Activated naive CD8-positive, alpha-beta T cell (primary cell): ENCODE measurements at regions not wholly inside any gene's neighbourhood (a gene's known extent, or its start where the extent isn't known, plus 50 kb on each side); places are given as distances from the start of the nearest gene placed in this dataset.

Experiments
- H3K27ac Mint-ChIP-seq: one replicate; pipeline ENCODE4 v1.8.0; 2021; ENCODE audit warnings: mixed read lengths
- H3K27me3 Mint-ChIP-seq: one replicate; pipeline ENCODE4 v1.8.0; 2021; ENCODE audit warnings: mixed read lengths
- H3K36me3 Mint-ChIP-seq: one replicate; pipeline ENCODE4 v1.8.0; 2021; ENCODE audit warnings: mixed read lengths
- H3K4me1 Mint-ChIP-seq: one replicate; pipeline ENCODE4 v1.8.0; 2021; ENCODE audit warnings: low read depth, mixed read lengths
- H3K4me3 Mint-ChIP-seq: one replicate; pipeline ENCODE4 v1.8.0; 2021; ENCODE audit warnings: mild to moderate bottlenecking, mixed read lengths
- H3K9me3 Mint-ChIP-seq: one replicate; pipeline ENCODE4 v1.8.0; 2021; ENCODE audit warnings: low read depth, mixed read lengths

DNA sequence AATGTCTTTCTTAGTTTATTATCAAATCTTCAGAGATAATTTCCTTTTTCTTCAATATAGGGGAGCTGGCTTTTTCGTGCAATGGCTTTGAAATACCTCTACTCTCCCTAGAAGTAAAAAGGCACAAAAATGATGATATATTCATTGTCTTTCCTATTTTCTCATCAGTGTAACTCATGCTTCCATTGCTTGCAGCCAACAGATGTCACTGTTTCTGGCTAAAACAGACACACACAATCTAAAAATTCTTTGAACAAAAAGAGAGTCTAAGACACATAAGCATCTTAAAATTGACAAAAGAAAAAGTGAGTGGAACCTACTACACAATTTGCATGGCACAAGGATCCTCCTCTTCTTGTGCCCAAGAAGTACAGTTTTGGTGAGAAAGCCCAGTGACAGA is 448.7 kb upstream of the VRK2 start:
- Mint-ChIP-seq H3K36me3 (no peaks in the 10 kb centered on the region), H3K4me3 (no peak overlapping the region), H3K9me3 (peaks cover 9% of the 10 kb centered on the region), H3K4me1 (no peaks in the 10 kb centered on the region), H3K27me3 (no peaks in the 10 kb centered on the region), H3K27ac (no peak overlapping the region)

DNA sequence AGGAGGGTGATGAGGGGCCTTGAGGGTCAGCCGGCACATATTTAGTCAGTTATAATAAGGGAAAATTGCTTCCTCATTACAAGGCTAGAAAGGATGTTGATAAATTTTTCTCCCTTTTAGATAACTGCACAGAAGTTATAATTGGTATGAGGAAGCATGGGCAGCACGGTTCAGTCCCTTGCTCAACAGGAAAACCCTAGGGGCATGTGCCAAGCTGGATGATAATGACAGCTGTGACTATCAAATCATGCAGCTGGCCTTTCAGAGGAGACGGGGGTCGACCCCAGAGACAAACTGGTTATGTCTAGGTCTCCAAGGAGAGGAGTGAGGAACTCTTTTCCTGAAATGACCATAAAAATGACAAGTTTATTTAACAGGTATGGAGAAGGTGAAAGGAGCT is 448.1 kb upstream of the VRK2 start:
- Mint-ChIP-seq H3K27me3 (no peaks in the 10 kb centered on the region), H3K36me3 (no peaks in the 10 kb centered on the region), H3K4me1 (no peaks in the 10 kb centered on the region), H3K27ac (no peak overlapping the region), H3K9me3 (peaks cover 9% of the 10 kb centered on the region), H3K4me3 (no peak overlapping the region)

DNA sequence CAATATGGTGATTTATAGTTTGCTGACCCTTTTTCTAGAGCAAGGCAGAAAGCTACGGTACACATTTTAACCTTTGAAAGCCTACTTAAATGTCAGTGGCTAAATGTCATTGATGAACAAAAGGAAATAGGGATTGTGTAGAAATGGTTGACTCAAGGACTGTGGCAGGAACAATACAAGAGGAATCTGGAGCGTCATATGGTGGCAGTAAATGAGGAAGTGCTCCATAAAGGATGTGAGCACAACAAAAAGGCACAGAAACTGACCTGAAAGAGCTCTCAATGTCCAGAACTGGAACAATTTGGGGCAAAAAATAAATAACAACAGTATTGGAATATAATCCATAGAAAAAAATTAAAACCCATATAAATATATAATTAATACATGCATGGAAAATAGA is 443.9 kb upstream of the VRK2 start:
- no peaks in the 10 kb centered on the region for H3K36me3 Mint-ChIP-seq
- no peaks in the 10 kb centered on the region for H3K27me3 Mint-ChIP-seq

DNA sequence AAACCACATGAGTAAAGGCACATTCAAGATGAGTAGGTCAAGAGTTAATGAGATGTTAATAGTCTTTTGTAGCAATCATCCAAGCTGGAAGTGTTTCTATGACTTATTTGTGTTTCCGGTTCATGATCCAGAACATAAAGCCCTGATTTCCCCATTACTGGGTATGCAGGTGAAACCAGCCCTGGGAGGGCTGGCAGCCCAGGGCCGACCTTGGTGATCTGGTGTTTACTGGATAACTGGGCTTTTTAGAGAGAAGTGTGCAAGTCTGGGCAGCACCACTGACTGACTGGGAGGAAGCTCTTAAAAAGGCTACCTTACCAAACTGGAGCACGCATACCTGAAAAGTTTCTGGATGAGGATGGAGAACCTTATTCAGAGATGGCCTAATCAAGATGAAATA is 431.6 kb upstream of the VRK2 start:
- Mint-ChIP-seq H3K36me3 (no peaks in the 10 kb centered on the region), H3K27me3 (no peaks in the 10 kb centered on the region), H3K4me3 (no peak overlapping the region), H3K4me1 (no peaks in the 10 kb centered on the region), H3K27ac (no peak overlapping the region), H3K9me3 (peaks cover 5% of the 10 kb centered on the region)

More for the DNA sequence above, 443.9 kb upstream of the VRK2 start:
- Mint-ChIP-seq H3K27ac (no peak overlapping the region), H3K4me3 (no peak overlapping the region), H3K4me1 (no peaks in the 10 kb centered on the region), H3K9me3 (peaks cover 7% of the 10 kb centered on the region)

DNA sequence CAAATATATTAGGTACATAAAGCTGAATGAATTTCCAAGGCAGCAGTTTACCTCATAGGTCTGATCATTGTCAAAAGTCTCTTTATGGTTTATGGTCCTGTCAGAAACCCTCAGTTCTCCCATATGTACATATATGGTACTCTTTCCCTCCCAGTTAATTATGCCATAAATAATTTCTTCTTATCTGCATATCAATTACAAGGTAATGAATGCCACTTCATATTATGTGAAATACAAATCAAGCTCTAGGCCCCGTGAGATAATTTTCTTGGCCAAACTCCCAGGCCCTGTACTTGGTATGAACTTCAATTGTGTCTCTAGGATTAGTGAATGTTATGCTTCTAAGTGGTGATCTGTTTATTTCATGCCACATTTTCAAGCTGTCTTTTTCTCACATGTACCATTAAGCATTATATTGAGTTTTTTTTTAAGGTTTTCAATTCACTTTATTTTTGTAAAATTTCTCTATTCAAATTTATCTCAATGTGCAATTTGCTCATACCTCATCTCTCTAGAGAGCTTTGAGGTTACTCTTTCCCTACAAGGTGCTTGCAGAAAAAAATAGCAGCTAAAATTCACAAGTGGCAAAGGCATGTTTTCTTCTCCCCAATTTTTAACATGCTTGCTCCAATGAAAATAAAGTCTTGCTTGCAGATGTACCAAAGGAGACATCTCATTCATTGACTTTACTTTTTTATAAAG is 430.6 kb upstream of the VRK2 start:
- Mint-ChIP-seq H3K4me1 (no peaks in the 10 kb centered on the region), H3K36me3 (no peaks in the 10 kb centered on the region), H3K4me3 (no peak overlapping the region), H3K27me3 (no peaks in the 10 kb centered on the region), H3K9me3 (peaks cover 5% of the 10 kb centered on the region), H3K27ac (no peak overlapping the region)

DNA sequence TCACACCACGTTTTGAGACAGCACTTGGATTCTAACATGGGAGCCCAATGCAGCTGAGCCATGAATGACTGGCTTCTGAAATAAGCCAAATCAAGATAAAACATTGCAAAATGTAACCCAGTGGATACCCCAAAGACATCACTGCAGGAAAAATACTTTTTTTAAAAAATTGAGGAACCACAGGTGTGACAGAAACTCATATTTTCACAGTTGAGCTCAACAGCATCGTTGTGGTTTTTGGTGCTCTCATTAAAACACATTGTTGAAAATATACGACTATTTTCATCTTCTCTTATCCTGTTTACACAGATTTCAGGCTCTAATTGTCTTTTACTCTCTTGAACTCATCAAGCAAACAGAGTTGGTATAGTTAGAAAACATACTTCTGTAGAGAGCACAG is 429.3 kb upstream of the VRK2 start:
- no peak overlapping the region for H3K4me3 Mint-ChIP-seq
- H3K27ac Mint-ChIP-seq, result no peak overlapping the region
- H3K27me3 Mint-ChIP-seq, result no peaks in the 10 kb centered on the region
- no peaks in the 10 kb centered on the region for H3K4me1 Mint-ChIP-seq
- H3K36me3 Mint-ChIP-seq, result no peaks in the 10 kb centered on the region
- peaks cover 5% of the 10 kb centered on the region for H3K9me3 Mint-ChIP-seq

DNA sequence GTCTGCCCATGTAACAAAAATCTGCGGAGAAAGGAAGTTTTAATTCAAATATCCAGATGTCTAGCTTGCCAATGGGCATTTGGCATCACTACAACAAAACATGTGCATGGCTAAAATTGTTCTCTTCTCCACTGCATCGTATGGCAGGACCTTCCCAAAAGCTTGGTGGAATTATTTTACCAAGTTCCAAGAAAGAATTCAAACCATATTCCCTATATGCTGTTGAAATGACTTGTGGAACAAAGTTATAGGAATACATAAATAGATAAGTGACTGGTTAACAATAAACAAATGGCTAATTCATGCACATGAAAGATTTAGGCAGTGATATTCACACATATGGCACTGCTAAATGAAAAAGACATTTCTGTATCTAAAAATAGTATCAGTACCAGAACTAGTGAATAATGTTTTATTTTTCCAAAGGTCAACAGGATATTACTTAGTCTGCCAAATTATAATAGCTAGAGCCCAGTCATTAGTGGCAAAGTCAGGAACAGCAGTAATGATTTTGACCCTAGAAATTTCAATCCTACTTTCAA is 425.4 kb upstream of the VRK2 start:
- H3K36me3 Mint-ChIP-seq, result no peaks in the 10 kb centered on the region
- H3K27me3 Mint-ChIP-seq, result no peaks in the 10 kb centered on the region
- H3K4me1 Mint-ChIP-seq, result no peaks in the 10 kb centered on the region
- H3K27ac Mint-ChIP-seq, result no peak overlapping the region
- H3K4me3 Mint-ChIP-seq, result no peak overlapping the region
- H3K9me3 Mint-ChIP-seq, result peaks cover 4% of the 10 kb centered on the region

DNA sequence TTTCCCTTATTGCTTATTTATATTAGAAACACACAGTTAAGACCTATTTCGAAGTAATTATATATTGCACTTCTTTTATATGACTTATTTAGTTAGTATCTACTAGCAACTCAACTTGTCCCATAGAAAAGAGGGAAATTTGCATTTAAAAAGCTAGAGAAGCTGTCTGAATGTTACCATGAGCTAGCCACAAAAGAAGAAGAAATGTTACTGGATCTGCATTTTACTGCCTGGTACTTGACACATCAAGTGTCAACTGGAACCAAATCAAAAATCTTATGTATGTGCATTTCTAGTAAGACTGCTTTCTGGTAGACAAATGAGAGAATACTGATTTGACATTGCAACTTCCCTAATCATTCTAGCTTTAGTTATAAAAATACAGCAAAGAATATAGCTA is 424.6 kb upstream of the VRK2 start:
- Mint-ChIP-seq H3K36me3 (no peaks in the 10 kb centered on the region), H3K27me3 (no peaks in the 10 kb centered on the region), H3K4me3 (no peak overlapping the region), H3K4me1 (no peaks in the 10 kb centered on the region), H3K9me3 (peaks cover 4% of the 10 kb centered on the region), H3K27ac (no peak overlapping the region)

DNA sequence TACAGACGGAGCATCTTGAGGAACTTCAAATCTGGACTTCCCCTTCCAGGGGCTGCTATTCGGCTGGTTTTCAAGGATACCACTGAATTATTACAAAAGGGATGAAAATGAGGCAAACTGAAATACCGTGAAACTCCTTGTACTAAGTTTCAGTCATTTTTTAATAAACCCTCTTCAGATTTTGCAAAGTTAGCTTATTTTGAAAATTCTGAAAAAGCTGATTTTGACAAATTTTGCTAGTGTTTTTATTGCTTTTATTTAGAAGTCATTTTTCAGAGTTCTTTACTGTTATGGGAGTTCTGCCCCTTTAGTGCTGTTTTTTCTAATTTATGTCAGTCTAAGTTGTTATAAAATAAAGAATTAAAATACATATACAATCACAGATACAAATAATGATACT is 390.4 kb upstream of the VRK2 start:
- peaks cover 12% of the 10 kb centered on the region for H3K9me3 Mint-ChIP-seq
- H3K27ac Mint-ChIP-seq, result no peak overlapping the region
- no peaks in the 10 kb centered on the region for H3K27me3 Mint-ChIP-seq
- no peaks in the 10 kb centered on the region for H3K4me1 Mint-ChIP-seq
- no peaks in the 10 kb centered on the region for H3K36me3 Mint-ChIP-seq
- H3K4me3 Mint-ChIP-seq, result no peak overlapping the region

DNA sequence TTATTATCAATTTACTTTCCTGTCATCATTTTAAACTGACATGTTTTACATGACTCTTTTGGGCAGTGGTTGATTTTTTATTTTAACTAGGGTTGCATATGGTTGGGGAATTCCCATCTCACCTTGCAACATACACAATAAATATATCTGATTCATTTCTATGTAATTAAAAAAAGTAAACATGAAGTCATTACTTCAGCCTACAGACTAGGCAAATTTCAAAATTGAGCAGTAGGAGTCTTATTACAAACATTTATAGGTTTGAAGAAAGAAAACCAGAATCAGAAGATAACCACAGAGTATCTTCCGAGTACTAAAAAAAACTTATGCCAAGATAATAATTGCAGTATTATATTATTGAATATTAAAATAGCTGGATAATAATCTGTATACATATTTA is 377.0 kb upstream of the VRK2 start:
- Mint-ChIP-seq H3K36me3 (no peaks in the 10 kb centered on the region), H3K27me3 (peaks cover 1% of the 10 kb centered on the region), H3K4me1 (no peaks in the 10 kb centered on the region), H3K4me3 (no peak overlapping the region), H3K27ac (no peak overlapping the region), H3K9me3 (no peaks in the 10 kb centered on the region)

DNA sequence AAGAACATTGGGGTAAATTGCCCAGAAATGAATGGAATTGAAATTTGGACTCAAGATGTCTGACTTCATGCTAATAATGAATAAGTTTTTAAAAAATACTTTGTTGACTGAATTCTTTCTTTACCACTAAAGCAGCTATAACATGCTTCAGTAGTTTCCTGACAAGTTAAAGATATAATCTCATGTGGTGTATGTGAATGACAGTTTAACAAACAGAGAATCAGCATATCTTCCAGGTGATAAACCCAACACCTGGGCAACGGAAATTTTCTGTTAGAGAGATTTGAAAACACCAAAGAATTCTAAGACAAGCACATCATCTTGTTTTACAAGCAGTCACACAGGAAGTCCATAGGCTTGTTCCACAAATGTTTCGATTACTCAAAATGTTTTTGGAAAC is 372.6 kb upstream of the VRK2 start:
- no peaks in the 10 kb centered on the region for H3K9me3 Mint-ChIP-seq
- H3K27ac Mint-ChIP-seq, result no peak overlapping the region
- H3K4me3 Mint-ChIP-seq, result no peak overlapping the region
- H3K4me1 Mint-ChIP-seq, result no peaks in the 10 kb centered on the region
- no peaks in the 10 kb centered on the region for H3K36me3 Mint-ChIP-seq
- H3K27me3 Mint-ChIP-seq, result peaks cover 1% of the 10 kb centered on the region

DNA sequence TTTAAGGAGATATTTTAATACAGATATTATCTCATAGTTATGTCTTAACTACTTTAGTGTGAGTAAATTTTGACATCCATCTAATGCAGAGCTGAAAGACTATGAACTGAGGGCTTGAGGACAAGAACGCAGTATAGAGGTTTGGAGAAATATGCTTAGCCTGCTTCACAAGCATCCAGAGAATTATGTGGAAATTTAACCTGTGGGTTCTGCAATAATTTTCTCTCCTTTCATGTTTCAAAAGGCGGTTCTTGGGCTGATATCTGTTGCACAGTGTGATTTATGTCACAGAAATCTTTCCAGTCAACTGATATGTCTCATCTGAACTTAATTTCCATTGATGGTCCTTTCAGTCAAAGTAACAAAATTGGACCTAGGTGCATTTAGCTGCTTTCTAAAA is 371.9 kb upstream of the VRK2 start:
- Mint-ChIP-seq H3K4me1 (no peaks in the 10 kb centered on the region), H3K36me3 (no peaks in the 10 kb centered on the region)

DNA sequence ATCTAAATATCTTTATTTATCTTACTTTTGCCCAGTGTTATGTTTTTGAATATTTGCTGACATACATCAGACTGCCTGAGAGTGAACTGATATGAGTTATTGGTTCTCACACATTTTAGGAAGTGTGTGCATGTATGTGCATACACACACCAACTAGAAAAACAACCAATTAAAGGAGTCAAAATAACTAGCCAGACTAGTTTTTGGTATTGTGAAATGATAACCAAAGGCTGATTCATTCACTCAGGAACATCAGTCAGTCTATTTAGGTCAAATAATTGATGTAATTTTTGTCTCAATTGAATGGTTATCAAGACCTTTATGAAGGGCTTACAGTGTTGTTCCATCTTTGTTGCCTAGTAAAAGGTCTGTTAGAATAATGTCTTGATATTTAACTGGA is 369.3 kb upstream of the VRK2 start:
- H3K4me1 Mint-ChIP-seq, result no peaks in the 10 kb centered on the region
- no peak overlapping the region for H3K27ac Mint-ChIP-seq
- H3K4me3 Mint-ChIP-seq, result no peak overlapping the region
- no peaks in the 10 kb centered on the region for H3K36me3 Mint-ChIP-seq
- H3K27me3 Mint-ChIP-seq, result peaks cover 2% of the 10 kb centered on the region
- no peaks in the 10 kb centered on the region for H3K9me3 Mint-ChIP-seq

More for the DNA sequence above, 371.9 kb upstream of the VRK2 start:
- H3K4me3 Mint-ChIP-seq, result no peak overlapping the region
- peaks cover 1% of the 10 kb centered on the region for H3K27me3 Mint-ChIP-seq
- H3K9me3 Mint-ChIP-seq, result no peaks in the 10 kb centered on the region
- H3K27ac Mint-ChIP-seq, result no peak overlapping the region

DNA sequence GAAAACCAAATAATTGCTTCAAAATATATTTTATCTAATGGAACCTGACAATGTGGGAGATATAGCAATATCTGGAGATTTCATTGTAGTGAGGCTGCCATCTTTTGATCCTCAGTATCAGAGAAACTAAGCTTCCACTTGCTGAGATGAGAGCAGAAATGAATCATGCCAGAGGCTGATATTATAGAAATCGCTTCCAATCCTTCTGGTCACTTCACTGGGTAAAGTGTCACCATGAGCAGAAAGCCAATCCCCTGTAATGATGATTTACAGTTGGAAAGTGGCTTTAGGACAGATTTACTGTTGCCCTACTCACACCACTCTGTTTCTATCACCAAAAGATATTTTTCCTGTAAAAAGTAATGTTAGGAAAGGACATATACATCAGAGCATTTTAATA is 365.0 kb upstream of the VRK2 start:
- Mint-ChIP-seq H3K27ac (no peak overlapping the region), H3K4me3 (no peak overlapping the region), H3K4me1 (no peaks in the 10 kb centered on the region), H3K36me3 (no peaks in the 10 kb centered on the region), H3K9me3 (no peaks in the 10 kb centered on the region), H3K27me3 (peaks cover 1% of the 10 kb centered on the region)

DNA sequence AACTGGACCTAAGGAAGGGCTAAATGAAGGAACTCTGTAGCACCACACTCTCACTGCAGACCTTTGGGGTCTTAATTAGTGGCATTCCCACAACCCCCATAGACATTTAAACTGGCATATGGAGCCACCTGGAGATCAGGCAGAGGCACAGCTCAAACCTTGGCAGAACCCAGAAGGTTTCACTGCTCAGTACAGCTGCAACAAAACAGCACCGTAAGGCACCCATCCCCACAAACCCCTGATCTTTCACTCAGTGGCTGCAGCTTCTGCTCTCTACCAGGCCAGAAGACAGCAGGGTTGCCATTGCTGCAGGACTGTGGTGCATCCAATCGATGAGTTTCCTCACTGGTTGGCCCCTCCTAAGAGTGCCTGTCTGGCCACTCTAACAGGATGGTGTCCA is 361.6 kb upstream of the VRK2 start:
- Mint-ChIP-seq H3K27ac (no peak overlapping the region), H3K4me3 (no peak overlapping the region), H3K9me3 (peaks cover 11% of the 10 kb centered on the region), H3K27me3 (peaks cover 1% of the 10 kb centered on the region), H3K36me3 (no peaks in the 10 kb centered on the region), H3K4me1 (no peaks in the 10 kb centered on the region)

DNA sequence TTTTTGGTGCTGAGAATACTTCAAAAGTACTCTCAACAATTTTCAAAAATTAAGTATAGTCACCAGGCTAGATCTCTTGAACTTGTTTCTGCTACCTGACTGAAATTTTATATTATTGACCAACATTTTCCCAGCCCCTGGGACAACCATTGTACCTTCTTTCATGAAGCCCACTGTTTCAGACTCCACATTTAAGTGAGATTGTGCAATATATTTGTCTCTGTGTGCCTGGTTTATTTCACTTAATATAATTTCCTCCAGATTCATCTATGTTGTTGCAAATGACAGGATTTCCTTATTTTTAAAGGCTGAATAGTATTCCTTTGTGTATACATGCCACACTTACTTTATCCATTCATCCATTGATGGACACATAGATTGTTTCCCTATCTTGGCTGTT is 354.2 kb upstream of the VRK2 start:
- H3K4me3 Mint-ChIP-seq, result no peak overlapping the region

More for the DNA sequence above, 354.2 kb upstream of the VRK2 start:
- Mint-ChIP-seq H3K9me3 (peaks cover 18% of the 10 kb centered on the region), H3K36me3 (no peaks in the 10 kb centered on the region), H3K27ac (no peak overlapping the region), H3K27me3 (no peaks in the 10 kb centered on the region), H3K4me1 (no peaks in the 10 kb centered on the region)
